ENCODE measurements at regions not wholly inside any gene's neighbourhood (a gene's known extent, or its start where the extent isn't known, plus 50 kb on each side); places are given as distances from the start of the nearest gene placed in this dataset.
"Not testable (repeated sequence)": the region's sequence is repeated elsewhere in the genome, so short reads cannot be mapped to it uniquely, and the experiment has no call there.

DNA sequence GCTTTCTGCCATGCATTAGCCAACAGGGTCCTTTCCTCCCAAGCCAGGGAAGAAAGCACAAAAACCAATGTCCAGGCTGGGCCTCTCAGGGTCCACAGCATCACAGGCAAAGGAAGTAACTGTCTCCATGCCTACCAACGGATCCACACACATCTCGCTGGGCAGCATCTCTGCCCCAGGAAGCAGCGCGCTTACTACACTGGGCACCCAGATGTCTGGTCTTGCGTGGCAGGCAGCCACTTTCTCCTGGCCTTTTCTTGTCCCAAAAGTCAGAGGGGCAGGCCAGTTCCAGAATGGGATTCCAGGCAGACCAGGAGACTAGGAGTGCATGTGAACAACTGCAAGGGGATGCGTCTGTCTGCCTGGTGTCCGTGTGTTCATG lies 153.3 kb upstream of the PLGLB2 start:
- not testable (repeated sequence) for H3K4me3 ChIP-seq (ENCODE audit: low read length)

GRCh38 chr2:87595017-87595416 lies 152.9 kb upstream of the PLGLB2 start:
- H3K4me3 ChIP-seq (ENCODE audit: low read length) = not testable (repeated sequence)

GRCh38 chr2:87600961-87601360 lies 146.9 kb upstream of the PLGLB2 start:
- not testable (repeated sequence) for H3K4me3 ChIP-seq (ENCODE audit: low read length)

- not testable (repeated sequence) for H3K4me3 ChIP-seq (ENCODE audit: low read length)
These were observed 145.8 kb upstream of the PLGLB2 start for GRCh38 chr2:87602118-87602517.

DNA sequence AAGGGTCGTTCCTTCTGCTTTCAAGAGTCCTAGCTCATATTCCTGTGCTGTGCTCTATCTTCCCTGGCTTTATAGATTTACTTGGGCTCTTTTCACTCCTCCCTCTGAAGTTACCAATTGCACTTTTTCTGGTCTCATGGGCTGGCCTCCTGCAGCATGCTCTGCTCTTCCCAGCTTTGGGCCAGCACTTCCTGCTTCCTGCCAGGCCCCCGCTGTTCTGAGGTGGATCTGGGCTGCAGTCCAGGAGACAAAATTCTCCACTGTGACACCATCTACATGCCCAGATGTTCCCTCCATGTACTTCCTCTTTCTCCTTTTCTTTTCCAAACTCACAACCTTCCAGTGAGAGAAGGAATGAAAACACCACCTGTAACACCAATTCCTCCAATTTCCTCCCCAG lies 145.2 kb upstream of the PLGLB2 start:
- H3K4me3 ChIP-seq (ENCODE audit: low read length) = not testable (repeated sequence)

GRCh38 chr2:87603418-87604278 lies 144.2 kb upstream of the PLGLB2 start:
- not testable (repeated sequence) for H3K4me3 ChIP-seq (ENCODE audit: low read length)

- not testable (repeated sequence) for H3K4me3 ChIP-seq (ENCODE audit: low read length)
These were observed 143.5 kb upstream of the PLGLB2 start for GRCh38 chr2:87604279-87604818.

GRCh38 chr2:87604980-87605379 lies 142.9 kb upstream of the PLGLB2 start:
- H3K4me3 ChIP-seq (ENCODE audit: low read length) = not testable (repeated sequence)

DNA sequence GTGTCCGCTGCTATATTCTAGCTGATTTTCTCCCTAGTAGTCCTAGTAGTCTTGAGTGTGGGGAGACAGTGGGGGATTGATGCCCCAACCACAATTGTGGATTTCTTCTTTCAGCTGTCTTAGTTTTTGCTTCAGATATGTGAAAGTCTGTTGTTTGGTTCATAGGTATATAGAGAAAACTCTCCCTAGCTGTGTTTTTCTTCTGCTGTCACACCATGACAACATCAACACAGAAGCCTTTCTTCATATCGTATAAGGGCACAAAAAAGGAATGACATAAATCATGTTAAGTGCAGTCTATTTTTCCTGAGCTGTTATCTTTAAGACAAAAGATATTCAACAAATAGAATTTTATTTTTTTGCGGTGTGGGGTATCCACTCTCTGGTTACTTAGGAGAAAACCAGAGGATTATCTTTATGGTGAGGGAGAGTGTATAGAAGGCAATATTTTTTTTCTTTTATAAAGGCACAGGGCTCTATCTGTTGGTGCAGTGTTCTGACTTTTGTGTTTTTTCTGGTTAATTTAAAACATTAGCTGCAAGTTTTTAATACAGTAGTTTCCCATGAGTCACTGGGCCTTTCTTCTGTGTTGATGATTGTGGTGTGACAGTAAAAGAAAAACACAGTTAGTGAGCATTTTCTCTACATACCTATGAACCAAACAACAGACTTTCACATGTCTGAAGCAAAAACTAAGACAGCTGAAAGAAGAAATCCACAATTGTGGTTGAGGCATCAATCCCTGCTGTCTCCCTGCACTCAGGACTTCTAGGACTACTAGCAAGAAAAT lies 139.3 kb upstream of the PLGLB2 start:
- not testable (repeated sequence) for H3K4me3 ChIP-seq (ENCODE audit: low read length)

DNA sequence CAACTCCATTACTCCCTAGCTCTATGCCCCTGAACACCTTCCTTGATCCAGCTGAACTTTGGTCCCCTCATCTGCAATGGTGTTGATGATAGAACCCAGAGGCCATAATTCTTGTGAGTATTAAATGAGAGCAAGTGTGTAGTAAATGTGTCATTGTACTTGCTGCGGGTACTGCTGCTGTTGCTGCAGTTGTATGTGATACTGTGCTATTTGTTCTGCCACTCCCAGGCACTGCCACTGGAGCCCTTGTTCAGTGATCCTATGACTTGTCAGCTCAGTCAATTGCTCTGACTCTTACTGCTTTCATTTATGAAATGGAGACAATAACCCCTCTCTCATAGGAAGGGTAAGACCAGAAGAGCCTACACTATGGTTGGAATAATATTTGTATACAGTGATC lies 136.9 kb upstream of the PLGLB2 start:
- not testable (repeated sequence) for H3K4me3 ChIP-seq (ENCODE audit: low read length)

DNA sequence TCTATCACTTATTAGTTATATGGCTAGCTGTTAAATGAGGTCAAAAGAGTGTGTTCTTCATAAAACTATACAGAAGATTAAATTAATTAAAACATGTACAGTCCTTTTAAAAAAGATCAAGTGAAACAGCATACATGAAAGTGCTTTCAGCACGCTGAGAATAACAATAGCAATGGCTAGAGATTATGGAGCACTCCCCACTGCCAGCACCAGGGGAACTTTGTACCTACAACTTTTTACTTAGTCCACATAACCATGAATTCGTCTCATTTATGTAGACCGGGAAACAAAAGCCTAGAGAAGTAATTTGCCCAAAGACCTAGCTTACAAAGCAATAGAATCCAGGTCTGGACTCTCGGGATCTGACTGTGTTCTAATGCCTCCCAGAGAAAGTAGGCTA lies 136.5 kb upstream of the PLGLB2 start:
- not testable (repeated sequence) for H3K4me3 ChIP-seq (ENCODE audit: low read length)

- not testable (repeated sequence) for H3K4me3 ChIP-seq (ENCODE audit: low read length)
These were observed 135.9 kb upstream of the PLGLB2 start for GRCh38 chr2:87611956-87612355.

- H3K4me3 ChIP-seq (ENCODE audit: low read length) = not testable (repeated sequence)
These were observed 133.0 kb upstream of the PLGLB2 start for GRCh38 chr2:87614829-87615434.

- H3K4me3 ChIP-seq (ENCODE audit: low read length) = not testable (repeated sequence)
These were observed 128.8 kb upstream of the PLGLB2 start for GRCh38 chr2:87619121-87619520.

- H3K4me3 ChIP-seq (ENCODE audit: low read length) = not testable (repeated sequence)
These were observed 126.7 kb upstream of the PLGLB2 start for GRCh38 chr2:87621139-87621538.

GRCh38 chr2:87622720-87623119 lies 125.2 kb upstream of the PLGLB2 start:
- not testable (repeated sequence) for H3K4me3 ChIP-seq (ENCODE audit: low read length)

GRCh38 chr2:87629491-87630458 lies 118.1 kb upstream of the PLGLB2 start:
- H3K4me3 ChIP-seq (ENCODE audit: low read length) = not testable (repeated sequence)

DNA sequence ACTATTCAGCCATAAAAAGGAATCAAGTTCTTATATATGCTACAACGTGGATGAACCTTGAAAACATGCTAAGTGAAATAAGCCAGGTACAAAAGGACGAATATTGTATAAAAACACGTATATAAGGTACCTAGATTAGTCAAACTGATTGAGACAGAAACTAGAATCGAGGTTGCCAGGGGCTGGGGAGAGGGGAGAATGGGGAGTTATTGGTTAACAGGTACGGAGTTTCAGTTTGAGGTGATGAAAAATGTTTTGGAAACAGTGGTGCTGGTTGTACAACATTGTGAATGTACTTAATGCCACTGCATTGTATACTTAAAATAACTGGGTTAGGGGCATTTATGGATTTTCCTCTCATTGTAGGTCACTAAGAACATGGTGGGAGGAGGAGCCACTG lies 117.0 kb upstream of the PLGLB2 start:
- H3K4me3 ChIP-seq (ENCODE audit: low read length) = not testable (repeated sequence)

GRCh38 chr2:87631402-87631801 lies 116.5 kb upstream of the PLGLB2 start:
- H3K4me3 ChIP-seq (ENCODE audit: low read length) = not testable (repeated sequence)

- H3K4me3 ChIP-seq (ENCODE audit: low read length) = not testable (repeated sequence)
These were observed 114.5 kb upstream of the PLGLB2 start for GRCh38 chr2:87633287-87633963.

Measured in GM08714 (cell line).